HEK293 (cell line): ENCODE measurements at regions not wholly inside any gene's neighbourhood (a gene's known extent, or its start where the extent isn't known, plus 50 kb on each side); places are given as distances from the start of the nearest gene placed in this dataset.

Experiments
- CTCF ChIA-PET: fragments of 350-600 bp; formaldehyde crosslinking; extraction: SDS; loops from one replicate; lab custom pipeline; 2021; ENCODE audit warnings: antibody characterized with exemption; lab: Yijun Ruan, JAX
- POLR2A ChIA-PET: fragments of 300-600 bp; formaldehyde crosslinking; extraction: SDS; loops from one replicate; lab custom pipeline; 2020; ENCODE audit warnings: antibody characterized with exemption, inconsistent platforms; lab: Yijun Ruan, JAX
- H3K27ac ChIP-seq: fragments of 200-500 bp; sonication (Bioruptor generic); 2 replicates; pipeline ENCODE4 v1.5.1; 2014; ENCODE audit warnings: low read depth, low read length, control low read depth, inconsistent platforms; ENCODE audit errors: extremely low read depth
- H3K36me3 ChIP-seq, 2 experiments: fragments of 200-500 bp in 1 of 2; sonication (Bioruptor generic) in 1 of 2; 1 replicate in 1 of 2; 2 replicates in 1 of 2; pipeline ENCODE4 v1.5.1; 2014 to 2017; ENCODE audit warnings: inconsistent platforms in 2 of 2, low read length in 2 of 2; ENCODE audit not compliant: control insufficient read depth in 2 of 2, insufficient read depth in 1 of 2
- H3K4me1 ChIP-seq: fragments of 200-500 bp; sonication (Bioruptor generic); 2 replicates; pipeline ENCODE4 v1.5.1; 2014; ENCODE audit warnings: mild to moderate bottlenecking, low read length, inconsistent platforms; ENCODE audit not compliant: control insufficient read depth, insufficient read depth
- H3K4me3 ChIP-seq: 2 replicates; pipeline ENCODE4 v1.5.1; 2011; ENCODE audit warnings: low read depth, mild to moderate bottlenecking, control low read depth, low read length, moderate library complexity
- H3K9me3 ChIP-seq: fragments of 200-500 bp; sonication (Bioruptor generic); 2 replicates; pipeline ENCODE4 v1.5.1; 2014; ENCODE audit warnings: low read depth, low read length, inconsistent platforms; ENCODE audit not compliant: control insufficient read depth, insufficient read depth
- KLF8 ChIP-seq: fragments of 450-650 bp; formaldehyde crosslinking; IDR thresholded peaks from 2 replicates; pipeline ENCODE4 v1.5.1; 2016; ENCODE audit warnings: missing biosample characterization, missing genetic modification characterization
- MZF1 ChIP-seq: fragments of 450-650 bp; formaldehyde crosslinking; IDR thresholded peaks from 2 replicates; pipeline ENCODE4 v1.5.1; 2017; ENCODE audit warnings: missing biosample characterization, missing genetic modification characterization, borderline replicate concordance
- SP3 ChIP-seq: fragments of 450-650 bp; formaldehyde crosslinking; IDR thresholded peaks from 2 replicates; pipeline ENCODE4 v1.5.1; 2016; ENCODE audit warnings: missing biosample characterization, missing genetic modification characterization
- ZBTB10 ChIP-seq: fragments of 450-650 bp; formaldehyde crosslinking; IDR thresholded peaks from 2 replicates; pipeline ENCODE4 v1.5.1; 2016; ENCODE audit warnings: missing biosample characterization, missing genetic modification characterization
- ZBTB17 ChIP-seq: fragments of 450-650 bp; formaldehyde crosslinking; IDR thresholded peaks from 2 replicates; pipeline ENCODE4 v1.5.1; 2016; ENCODE audit warnings: missing biosample characterization, missing genetic modification characterization
- ZEB2 ChIP-seq: fragments of 450-650 bp; formaldehyde crosslinking; IDR thresholded peaks from 2 replicates; pipeline ENCODE4 v1.5.1; 2016; ENCODE audit warnings: missing biosample characterization, missing genetic modification characterization
- ZFHX2 ChIP-seq: fragments of 450-650 bp; formaldehyde crosslinking; conservative IDR thresholded peaks from 2 replicates; pipeline ENCODE4 v1.5.1; 2016; ENCODE audit warnings: missing biosample characterization, missing genetic modification characterization
- ZNF112 ChIP-seq: fragments of 450-650 bp; formaldehyde crosslinking; IDR thresholded peaks from 2 replicates; pipeline ENCODE4 v1.5.0; 2017; ENCODE audit warnings: missing biosample characterization, missing genetic modification characterization
- ZNF121 ChIP-seq: fragments of 450-650 bp; formaldehyde crosslinking; IDR thresholded peaks from 2 replicates; pipeline ENCODE4 v1.5.1; 2016; ENCODE audit warnings: missing biosample characterization, missing genetic modification characterization
- ZNF324 ChIP-seq: fragments of 450-650 bp; formaldehyde crosslinking; IDR thresholded peaks from 2 replicates; pipeline ENCODE4 v1.5.1; 2016; ENCODE audit warnings: missing biosample characterization, missing genetic modification characterization
- ZNF404 ChIP-seq: fragments of 450-650 bp; formaldehyde crosslinking; IDR thresholded peaks from 2 replicates; pipeline ENCODE4 v1.5.1; 2017; ENCODE audit warnings: missing biosample characterization, missing genetic modification characterization
- ZNF426 ChIP-seq: fragments of 450-650 bp; formaldehyde crosslinking; IDR thresholded peaks from 2 replicates; pipeline ENCODE4 v1.5.1; 2017; ENCODE audit warnings: missing biosample characterization, missing genetic modification characterization, mild to moderate bottlenecking, inconsistent platforms, moderate library complexity
- ZNF48 ChIP-seq: fragments of 450-650 bp; formaldehyde crosslinking; IDR thresholded peaks from 2 replicates; pipeline ENCODE4 v1.5.1; 2016; ENCODE audit warnings: missing biosample characterization, missing genetic modification characterization
- ZNF585B ChIP-seq: fragments of 450-650 bp; formaldehyde crosslinking; IDR thresholded peaks from 2 replicates; pipeline ENCODE4 v1.5.1; 2016; ENCODE audit warnings: missing biosample characterization, missing genetic modification characterization
- ZNF791 ChIP-seq: fragments of 450-650 bp; formaldehyde crosslinking; IDR thresholded peaks from 2 replicates; pipeline ENCODE4 v1.5.1; 2016; ENCODE audit warnings: missing biosample characterization, missing genetic modification characterization
- ZNF843 ChIP-seq: fragments of 450-650 bp; formaldehyde crosslinking; IDR thresholded peaks from 2 replicates; pipeline ENCODE4 v1.5.1; 2016; ENCODE audit warnings: missing biosample characterization, missing genetic modification characterization
- ZSCAN16 ChIP-seq: fragments of 450-650 bp; formaldehyde crosslinking; IDR thresholded peaks from 2 replicates; pipeline ENCODE4 v1.5.1; 2016; ENCODE audit warnings: missing biosample characterization, missing genetic modification characterization
- ZSCAN18 ChIP-seq: fragments of 450-650 bp; formaldehyde crosslinking; IDR thresholded peaks from 2 replicates; pipeline ENCODE4 v1.5.1; 2016; ENCODE audit warnings: missing biosample characterization, missing genetic modification characterization
- ZSCAN23 ChIP-seq: fragments of 450-650 bp; formaldehyde crosslinking; IDR thresholded peaks from 2 replicates; pipeline ENCODE4 v1.5.1; 2016; ENCODE audit warnings: missing biosample characterization, missing genetic modification characterization

- no peak overlapping the region for H3K27ac ChIP-seq
- no peaks in the 10 kb centered on the region for H3K4me1 ChIP-seq
- no peaks in the 10 kb centered on the region for H3K36me3 ChIP-seq
- H3K9me3 ChIP-seq = no peaks in the 10 kb centered on the region
- ChIA-PET CTCF (no interaction called here), POLR2A (no interaction called here)
- H3K4me3 ChIP-seq = no peak overlapping the region
- no peak for TF ChIP-seq ZNF324 (tag by site-specific recombination)
- no peak for TF ChIP-seq ZBTB10 (tag by site-specific recombination)
- TF ChIP-seq MZF1 (tag by site-specific recombination) = no peak
- no peak for TF ChIP-seq ZSCAN18 (tag by site-specific recombination)
- no peak for TF ChIP-seq ZFHX2 (tag by site-specific recombination)
Measured at GRCh38 chr10:44714451-44714850, 196.7 kb upstream of the TMEM72 start.

- Histone ChIP-seq H3K9me3 (no peaks in the 10 kb centered on the region), H3K4me3 (no peak overlapping the region), H3K4me1 (no peaks in the 10 kb centered on the region), H3K27ac (no peak overlapping the region), H3K36me3 (no peaks in the 10 kb centered on the region)
- ChIA-PET CTCF (no interaction called here), POLR2A (no interaction called here)
- TF ChIP-seq ZNF791 (tag by site-specific recombination) (no peak), ZSCAN16 (tag by site-specific recombination) (no peak)
Measured at GRCh38 chr10:44715136-44715535, 196.0 kb upstream of the TMEM72 start.

- no peak for TF ChIP-seq ZNF426 (tag by site-specific recombination)
- no peak for TF ChIP-seq ZNF585B
- no peak for TF ChIP-seq ZNF121 (tag by site-specific recombination)
- no peak for TF ChIP-seq ZNF843 (tag by site-specific recombination)
- no peak for TF ChIP-seq SP3 (tag by site-specific recombination)
- no peak for TF ChIP-seq ZNF48
- TF ChIP-seq ZEB2 (tag by site-specific recombination) = no peak
- no peak for TF ChIP-seq KLF8 (tag by site-specific recombination)
- no peak for TF ChIP-seq ZNF112
- TF ChIP-seq ZNF404 (tag by site-specific recombination) = no peak
- TF ChIP-seq ZBTB17 = no peak
- TF ChIP-seq ZSCAN23 (tag by site-specific recombination) = no peak
- ChIA-PET CTCF (interaction anchor here (0.5 kb wide), 1 partner anchor 13 kb away, joined by 4 read pairs; no protein-coding TSS in a partner anchor), POLR2A (no interaction called here)
- H3K36me3 ChIP-seq = no peaks in the 10 kb centered on the region
- H3K4me3 ChIP-seq = no peak overlapping the region
- H3K4me1 ChIP-seq = no peaks in the 10 kb centered on the region
- no peak overlapping the region for H3K27ac ChIP-seq
- no peaks in the 10 kb centered on the region for H3K9me3 ChIP-seq
Measured at GRCh38 chr10:44716470-44717015, 194.6 kb upstream of the TMEM72 start.
